ENCODE measurements at regions not wholly inside any gene's neighbourhood (a gene's known extent, or its start where the extent isn't known, plus 50 kb on each side); places are given as distances from the start of the nearest gene placed in this dataset.

DNA sequence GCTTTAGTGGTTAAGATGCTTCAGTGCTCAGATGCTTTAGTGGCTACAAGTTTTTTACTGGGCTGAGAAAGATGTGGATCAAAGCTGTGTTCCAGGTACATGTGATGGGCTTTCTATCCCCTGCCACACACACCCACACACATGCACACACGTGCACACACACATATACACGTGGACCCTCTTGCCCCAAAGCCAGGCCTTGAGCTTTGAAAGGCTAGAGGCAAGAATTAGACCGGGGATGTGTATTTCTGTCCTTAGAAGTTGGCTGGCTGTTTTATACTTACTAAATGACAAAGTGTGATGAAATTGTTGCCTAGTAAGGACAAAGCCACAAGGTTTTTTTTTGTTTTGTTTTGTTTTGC lies 376.5 kb downstream of the C12orf75 start:
- intact Hi-C loops (cut with DNase I): loop anchor here (5.0 to 10.0 kb wide), 5 partner anchors 282 to 498 kb away; partner anchors contain the start of gene NUAK1 (in 8 of the 10)
- no peak for DNase-seq
- peak overlapping the region in 1 of 10 donors; percentile 64 for H3K27ac ChIP-seq

DNA sequence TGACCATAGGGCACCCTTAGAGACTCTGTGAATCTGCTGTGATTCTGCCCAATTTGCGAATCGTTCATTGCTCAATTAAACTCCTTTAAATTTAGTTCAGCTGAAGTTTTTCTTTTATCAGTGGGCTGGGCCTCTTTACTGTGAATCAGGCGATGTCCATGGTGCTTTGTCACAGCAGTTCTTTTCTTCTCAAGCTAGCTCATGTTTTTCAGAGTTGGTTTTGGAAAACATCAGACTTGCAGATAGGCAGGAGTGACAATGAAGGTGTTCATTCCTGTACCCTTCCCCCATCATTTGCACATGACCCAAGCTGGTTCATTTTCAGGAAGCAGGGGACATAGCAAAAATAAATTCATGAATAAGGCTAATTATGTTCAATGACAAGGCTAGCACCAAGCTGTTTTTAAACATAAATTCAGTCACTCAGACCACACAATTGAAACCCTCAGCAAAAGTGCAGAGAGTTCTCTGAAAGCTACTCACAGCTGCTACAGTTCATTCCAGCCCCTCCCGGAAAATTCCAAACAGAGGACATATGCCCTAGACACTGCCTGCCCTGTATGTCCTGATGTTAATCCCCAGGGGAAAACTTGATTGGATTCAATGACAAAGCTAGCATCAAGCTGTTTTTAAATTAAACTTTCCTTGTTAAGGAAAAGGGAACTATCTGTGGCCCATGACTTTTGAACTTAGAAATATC lies 383.3 kb downstream of the C12orf75 start:
- DNase-seq: no peak
- intact Hi-C loops (cut with DNase I): no loop called here
- no peaks in the 10 kb centered on the region for H3K4me1 ChIP-seq
- no peak overlapping the region for H3K4me3 ChIP-seq
- peak in 1 of 8 donors; percentile 49 for ATAC-seq
- H3K36me3 ChIP-seq: no peaks in the 10 kb centered on the region
- H3K9me3 ChIP-seq: no peaks in the 10 kb centered on the region
- TF ChIP-seq, protein P1, sequence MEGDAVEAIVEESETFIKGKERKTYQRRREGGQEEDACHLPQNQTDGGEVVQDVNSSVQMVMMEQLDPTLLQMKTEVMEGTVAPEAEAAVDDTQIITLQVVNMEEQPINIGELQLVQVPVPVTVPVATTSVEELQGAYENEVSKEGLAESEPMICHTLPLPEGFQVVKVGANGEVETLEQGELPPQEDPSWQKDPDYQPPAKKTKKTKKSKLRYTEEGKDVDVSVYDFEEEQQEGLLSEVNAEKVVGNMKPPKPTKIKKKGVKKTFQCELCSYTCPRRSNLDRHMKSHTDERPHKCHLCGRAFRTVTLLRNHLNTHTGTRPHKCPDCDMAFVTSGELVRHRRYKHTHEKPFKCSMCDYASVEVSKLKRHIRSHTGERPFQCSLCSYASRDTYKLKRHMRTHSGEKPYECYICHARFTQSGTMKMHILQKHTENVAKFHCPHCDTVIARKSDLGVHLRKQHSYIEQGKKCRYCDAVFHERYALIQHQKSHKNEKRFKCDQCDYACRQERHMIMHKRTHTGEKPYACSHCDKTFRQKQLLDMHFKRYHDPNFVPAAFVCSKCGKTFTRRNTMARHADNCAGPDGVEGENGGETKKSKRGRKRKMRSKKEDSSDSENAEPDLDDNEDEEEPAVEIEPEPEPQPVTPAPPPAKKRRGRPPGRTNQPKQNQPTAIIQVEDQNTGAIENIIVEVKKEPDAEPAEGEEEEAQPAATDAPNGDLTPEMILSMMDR (IDR thresholded peaks at IDR 0.05): no peak
- no peaks in the 10 kb centered on the region for H3K27me3 ChIP-seq
- 77 to 83% methylated on average over 4 of the region's 4 CpGs for WGBS, 2 donors
- no peak overlapping the region for H3K27ac ChIP-seq

More for the DNA sequence above, 376.5 kb downstream of the C12orf75 start:
- ATAC-seq: no peak
- peaks cover 0 to 21% (median 12%) of the 10 kb centered on the region in 9 donors for H3K4me1 ChIP-seq
- no peaks in the 10 kb centered on the region for H3K36me3 ChIP-seq
- H3K4me3 ChIP-seq: no peak overlapping the region
- H3K9me3 ChIP-seq: no peaks in the 10 kb centered on the region
- WGBS, 2 donors: 82 to 93% methylated on average over 3 of the region's 3 CpGs
- no peaks in the 10 kb centered on the region for H3K27me3 ChIP-seq
- TF ChIP-seq, protein P1 (IDR thresholded peaks at IDR 0.05): no peak

DNA sequence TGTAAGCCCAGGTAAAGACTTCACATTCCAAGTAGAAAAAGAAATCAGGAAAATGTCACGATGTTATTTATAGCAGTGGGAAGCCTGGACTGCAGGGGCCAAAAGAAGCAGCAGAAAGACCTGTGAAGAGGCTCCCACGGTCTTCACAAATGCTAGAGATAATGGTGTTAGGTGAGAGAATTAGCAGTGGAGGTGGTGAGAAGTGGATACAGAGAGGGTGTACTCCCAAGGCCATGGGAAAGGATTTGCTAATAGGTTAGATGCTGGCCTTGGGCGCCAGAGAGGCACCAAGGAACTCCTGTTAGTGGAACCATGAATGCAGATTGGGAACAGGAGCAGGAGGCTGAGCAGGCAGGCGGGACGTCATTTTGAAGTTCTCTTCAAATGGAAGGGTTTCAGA lies 386.1 kb downstream of the C12orf75 start:
- WGBS, 2 donors: 72 to 78% methylated on average over 5 of the region's 5 CpGs
- no peaks in the 10 kb centered on the region for H3K27me3 ChIP-seq
- ATAC-seq: no peak
- no peak for DNase-seq
- no peaks in the 10 kb centered on the region for H3K36me3 ChIP-seq
- H3K4me3 ChIP-seq: no peak overlapping the region
- H3K9me3 ChIP-seq: peaks cover 0 to 3% (median 0%) of the 10 kb centered on the region in 11 donors
- intact Hi-C loops (cut with DNase I): no loop called here
- TF ChIP-seq, protein P1 (IDR thresholded peaks at IDR 0.05): no peak
- H3K27ac ChIP-seq: no peak overlapping the region
- H3K4me1 ChIP-seq: peaks cover 0 to 4% (median 0%) of the 10 kb centered on the region in 9 donors

DNA sequence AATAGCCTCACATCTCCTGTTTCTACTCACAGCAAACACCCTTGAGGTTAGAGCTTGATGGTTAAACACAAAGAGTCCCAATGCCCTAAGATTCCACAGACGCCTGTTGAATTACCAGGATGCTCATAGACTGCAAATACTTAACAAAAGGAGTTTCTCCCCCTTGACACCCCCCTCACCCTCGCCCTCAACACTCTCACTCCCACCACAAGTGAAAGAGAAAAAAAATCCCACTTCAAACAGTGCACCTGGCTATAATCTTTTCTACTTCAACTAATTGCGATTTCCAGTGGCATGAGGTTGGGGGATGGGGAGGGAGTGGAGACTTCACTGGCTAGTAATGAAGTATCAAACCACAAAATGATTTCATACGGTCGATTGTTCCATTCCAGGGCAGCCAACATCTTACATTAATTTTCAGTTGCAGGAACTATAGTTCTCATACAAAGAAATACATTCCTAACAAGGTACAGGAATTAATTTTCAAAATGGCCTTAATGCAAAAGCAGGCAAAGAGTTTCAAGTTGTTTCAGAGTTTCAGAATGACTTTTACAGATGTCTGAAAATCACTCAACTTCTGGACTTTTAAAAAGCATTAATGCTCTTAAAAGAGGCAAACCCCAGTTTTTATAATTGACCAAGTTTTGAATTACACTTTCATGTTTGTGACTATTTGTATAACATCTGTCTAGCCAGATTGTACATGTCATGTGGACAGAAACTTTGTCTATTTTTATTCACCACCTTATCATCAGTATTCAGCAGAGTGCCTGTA lies 390.7 kb downstream of the C12orf75 start:
- TF ChIP-seq, protein P1 (IDR thresholded peaks at IDR 0.05): no peak
- H3K9me3 ChIP-seq: peaks cover 0 to 3% (median 0%) of the 10 kb centered on the region in 11 donors
- no peak overlapping the region for H3K27ac ChIP-seq
- intact Hi-C loops (cut with DNase I): no loop called here
- DNase-seq (no peak), ATAC-seq (no peak)
- H3K27me3 ChIP-seq: no peaks in the 10 kb centered on the region
- WGBS, 2 donors: 77 to 83% methylated on average over 5 of the region's 5 CpGs
- peaks cover 0 to 7% (median 0%) of the 10 kb centered on the region in 9 donors for H3K4me1 ChIP-seq
- H3K4me3 ChIP-seq: no peak overlapping the region
- H3K36me3 ChIP-seq: no peaks in the 10 kb centered on the region

Measured in heart right ventricle (tissue), 16 donors.